ENCODE measurements at regions not wholly inside any gene's neighbourhood (a gene's known extent, or its start where the extent isn't known, plus 50 kb on each side); places are given as distances from the start of the nearest gene placed in this dataset.

- DNase-seq = peak; percentile 25 to 59 (median 40)
These were observed 180.3 kb downstream of the CDH26 start for GRCh38 chr20:60138256-60139220.

GRCh38 chr20:60139663-60140446 is 181.6 kb downstream of the CDH26 start:
- no peak overlapping the region for H3K4me3 ChIP-seq (ENCODE audit: control insufficient read depth in 1 of 7, extremely low read depth in 1 of 7, insufficient read depth in 4 of 7, low read depth in 2 of 7, low read length in 6 of 7)
- ChIA-PET CTCF (no interaction called here), POLR2A (no interaction called here)
- H3K27me3 ChIP-seq (replicated peaks in 2 of 5; ENCODE audit: control insufficient read depth in 4 of 5, insufficient read depth in 5 of 5, low read length in 4 of 5) = no peaks in the 10 kb centered on the region
- DNase-seq = peak in 2 of 3 donors; percentile 45 to 63
- WGBS (ENCODE audit: insufficient coverage) = 74% methylated on average over 10 of the region's 11 CpGs
- no peak overlapping the region for H3K27ac ChIP-seq (ENCODE audit: insufficient read depth in 1 of 2, low read depth in 1 of 2, low read length in 2 of 2, poor library complexity in 1 of 2, severe bottlenecking in 2 of 2)
- H3K9me3 ChIP-seq (ENCODE audit: control extremely low read depth in 1 of 5, control insufficient read depth in 4 of 5, insufficient read depth in 2 of 5, low read depth in 1 of 5, low read length in 4 of 5) = no peaks in the 10 kb centered on the region
- H3K4me1 ChIP-seq (ENCODE audit: control extremely low read depth in 1 of 4, control insufficient read depth in 4 of 4, insufficient read depth in 4 of 4, low read length in 3 of 4) = peaks cover 21 to 35% (median 26%) of the 10 kb centered on the region in 4 experiments
- no peaks in the 10 kb centered on the region for H3K36me3 ChIP-seq (ENCODE audit: control insufficient read depth in 4 of 4, insufficient read depth in 4 of 4, low read length in 3 of 4)

More at GRCh38 chr20:60138256-60139220, 180.3 kb downstream of the CDH26 start:
- Histone ChIP-seq H3K27me3 (replicated peaks in 2 of 5; ENCODE audit: control insufficient read depth in 4 of 5, insufficient read depth in 5 of 5, low read length in 4 of 5) (no peaks in the 10 kb centered on the region), H3K4me3 (ENCODE audit: control insufficient read depth in 1 of 7, extremely low read depth in 1 of 7, insufficient read depth in 4 of 7, low read depth in 2 of 7, low read length in 6 of 7) (peak overlapping the region in 5 of 7 experiments; percentile 24 to 55 (median 37)), H3K27ac (ENCODE audit: insufficient read depth in 1 of 2, low read depth in 1 of 2, low read length in 2 of 2, poor library complexity in 1 of 2, severe bottlenecking in 2 of 2) (no peak overlapping the region), H3K9me3 (ENCODE audit: control extremely low read depth in 1 of 5, control insufficient read depth in 4 of 5, insufficient read depth in 2 of 5, low read depth in 1 of 5, low read length in 4 of 5) (no peaks in the 10 kb centered on the region), H3K36me3 (ENCODE audit: control insufficient read depth in 4 of 4, insufficient read depth in 4 of 4, low read length in 3 of 4) (no peaks in the 10 kb centered on the region), H3K4me1 (ENCODE audit: control extremely low read depth in 1 of 4, control insufficient read depth in 4 of 4, insufficient read depth in 4 of 4, low read length in 3 of 4) (peaks cover 21 to 36% (median 30%) of the 10 kb centered on the region in 4 experiments)
- ChIA-PET CTCF (interaction anchor here (0.7 to 3.1 kb wide), 11 partner anchors 10 to 125 kb away, joined by 3 to 30 read pairs (median 4); no protein-coding TSS in a partner anchor), POLR2A (no interaction called here)
- WGBS (ENCODE audit: insufficient coverage) = 61% methylated on average over 37 of the region's 39 CpGs

- H3K4me1 ChIP-seq (ENCODE audit: control extremely low read depth in 1 of 4, control insufficient read depth in 4 of 4, insufficient read depth in 4 of 4, low read length in 3 of 4) = peaks cover 10 to 23% (median 15%) of the 10 kb centered on the region in 4 experiments
- H3K4me3 ChIP-seq (ENCODE audit: control insufficient read depth in 1 of 7, extremely low read depth in 1 of 7, insufficient read depth in 4 of 7, low read depth in 2 of 7, low read length in 6 of 7) = no peak overlapping the region
- no peak overlapping the region for H3K27ac ChIP-seq (ENCODE audit: insufficient read depth in 1 of 2, low read depth in 1 of 2, low read length in 2 of 2, poor library complexity in 1 of 2, severe bottlenecking in 2 of 2)
- POLR2A ChIA-PET = no interaction called here
- H3K9me3 ChIP-seq (ENCODE audit: control extremely low read depth in 1 of 5, control insufficient read depth in 4 of 5, insufficient read depth in 2 of 5, low read depth in 1 of 5, low read length in 4 of 5) = no peaks in the 10 kb centered on the region
- DNase-seq = no peak
- CTCF ChIA-PET = interaction anchor here (1.5 kb wide), 1 partner anchor 68 kb away, joined by 4 read pairs; no protein-coding TSS in a partner anchor
- WGBS (ENCODE audit: insufficient coverage) = no CpG with 5 or more reads among the region's 1 CpG
- no peaks in the 10 kb centered on the region for H3K36me3 ChIP-seq (ENCODE audit: control insufficient read depth in 4 of 4, insufficient read depth in 4 of 4, low read length in 3 of 4)
- no peaks in the 10 kb centered on the region for H3K27me3 ChIP-seq (replicated peaks in 2 of 5; ENCODE audit: control insufficient read depth in 4 of 5, insufficient read depth in 5 of 5, low read length in 4 of 5)
These were observed 184.4 kb downstream of the CDH26 start for GRCh38 chr20:60142587-60142986.

DNA sequence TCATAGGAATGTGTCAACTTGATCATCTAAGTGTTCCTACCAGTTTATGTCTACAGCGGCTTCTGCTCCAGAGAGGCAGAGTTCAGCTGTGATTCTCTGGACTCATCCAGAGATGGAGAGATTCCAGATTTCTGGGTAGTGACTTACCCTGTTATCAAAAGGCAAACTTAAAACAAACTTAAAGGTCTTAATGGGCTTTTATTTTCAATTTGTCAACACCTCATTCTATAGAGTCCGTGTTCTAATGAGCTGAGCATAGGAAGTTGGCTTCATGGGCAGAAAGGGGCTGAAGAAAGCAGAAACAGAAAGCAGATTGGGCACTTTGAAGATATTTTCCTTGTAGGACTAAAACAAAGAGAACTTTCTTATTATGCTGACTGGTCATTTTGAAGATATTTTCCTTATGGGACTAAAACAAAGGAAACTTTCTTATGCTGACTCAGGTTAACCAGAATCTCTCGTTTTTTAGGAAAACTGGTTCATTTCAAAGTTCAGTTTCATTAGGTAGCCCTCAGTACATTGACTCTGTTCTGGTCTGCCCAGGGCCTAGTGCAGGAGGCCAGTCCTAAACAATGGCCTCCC is 185.1 kb downstream of the CDH26 start:
- Histone ChIP-seq H3K9me3 (ENCODE audit: control extremely low read depth in 1 of 5, control insufficient read depth in 4 of 5, insufficient read depth in 2 of 5, low read depth in 1 of 5, low read length in 4 of 5) (no peaks in the 10 kb centered on the region), H3K27me3 (replicated peaks in 2 of 5; ENCODE audit: control insufficient read depth in 4 of 5, insufficient read depth in 5 of 5, low read length in 4 of 5) (no peaks in the 10 kb centered on the region), H3K4me1 (ENCODE audit: control extremely low read depth in 1 of 4, control insufficient read depth in 4 of 4, insufficient read depth in 4 of 4, low read length in 3 of 4) (peaks cover 3 to 16% (median 8%) of the 10 kb centered on the region in 4 experiments), H3K27ac (ENCODE audit: insufficient read depth in 1 of 2, low read depth in 1 of 2, low read length in 2 of 2, poor library complexity in 1 of 2, severe bottlenecking in 2 of 2) (no peak overlapping the region), H3K4me3 (ENCODE audit: control insufficient read depth in 1 of 7, extremely low read depth in 1 of 7, insufficient read depth in 4 of 7, low read depth in 2 of 7, low read length in 6 of 7) (no peak overlapping the region), H3K36me3 (ENCODE audit: control insufficient read depth in 4 of 4, insufficient read depth in 4 of 4, low read length in 3 of 4) (no peaks in the 10 kb centered on the region)
- DNase-seq = no peak
- ChIA-PET CTCF (interaction anchor here (1.5 kb wide), 1 partner anchor 67 kb away, joined by 4 read pairs; no protein-coding TSS in a partner anchor), POLR2A (no interaction called here)
- WGBS (ENCODE audit: insufficient coverage) = 87% methylated on average over 2 of the region's 3 CpGs

DNA sequence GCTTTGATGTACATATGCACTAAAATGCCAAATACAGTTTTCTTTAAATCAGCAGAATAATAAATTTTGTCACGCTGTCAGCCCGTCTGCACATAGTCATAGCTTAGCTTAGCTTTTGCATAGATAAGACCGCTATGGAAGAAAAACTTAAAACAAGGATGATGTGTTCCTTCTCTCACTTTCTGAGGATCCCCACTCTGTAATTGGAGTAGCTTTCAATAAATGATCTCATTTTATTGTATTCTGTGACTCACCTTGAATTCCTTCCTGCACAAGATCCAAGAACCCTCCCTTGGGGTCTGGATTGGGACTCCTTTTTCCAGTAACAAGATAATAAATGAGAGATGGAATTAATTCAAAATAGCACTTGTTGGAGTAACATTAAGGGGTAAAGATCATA is 186.2 kb downstream of the CDH26 start:
- Histone ChIP-seq H3K4me1 (ENCODE audit: control extremely low read depth in 1 of 4, control insufficient read depth in 4 of 4, insufficient read depth in 4 of 4, low read length in 3 of 4) (peaks cover 0 to 8% (median 3%) of the 10 kb centered on the region in 4 experiments), H3K9me3 (ENCODE audit: control extremely low read depth in 1 of 5, control insufficient read depth in 4 of 5, insufficient read depth in 2 of 5, low read depth in 1 of 5, low read length in 4 of 5) (peaks cover 0 to 7% (median 0%) of the 10 kb centered on the region in 5 experiments), H3K36me3 (ENCODE audit: control insufficient read depth in 4 of 4, insufficient read depth in 4 of 4, low read length in 3 of 4) (no peaks in the 10 kb centered on the region), H3K27me3 (replicated peaks in 2 of 5; ENCODE audit: control insufficient read depth in 4 of 5, insufficient read depth in 5 of 5, low read length in 4 of 5) (no peaks in the 10 kb centered on the region), H3K27ac (ENCODE audit: insufficient read depth in 1 of 2, low read depth in 1 of 2, low read length in 2 of 2, poor library complexity in 1 of 2, severe bottlenecking in 2 of 2) (no peak overlapping the region), H3K4me3 (ENCODE audit: control insufficient read depth in 1 of 7, extremely low read depth in 1 of 7, insufficient read depth in 4 of 7, low read depth in 2 of 7, low read length in 6 of 7) (no peak overlapping the region)
- WGBS (ENCODE audit: insufficient coverage) = 95% methylated on average over 3 of the region's 3 CpGs
- CTCF ChIA-PET = no interaction called here
- POLR2A ChIA-PET = no interaction called here
- no peak for DNase-seq

- ChIA-PET CTCF (no interaction called here), POLR2A (no interaction called here)
- peaks cover 0 to 9% (median 0%) of the 10 kb centered on the region in 5 experiments for H3K9me3 ChIP-seq (ENCODE audit: control extremely low read depth in 1 of 5, control insufficient read depth in 4 of 5, insufficient read depth in 2 of 5, low read depth in 1 of 5, low read length in 4 of 5)
- peaks cover 0 to 3% (median under 1%) of the 10 kb centered on the region in 4 experiments for H3K4me1 ChIP-seq (ENCODE audit: control extremely low read depth in 1 of 4, control insufficient read depth in 4 of 4, insufficient read depth in 4 of 4, low read length in 3 of 4)
- WGBS (ENCODE audit: insufficient coverage) = 52% methylated on average over 4 of the region's 5 CpGs
- DNase-seq = no peak
- H3K36me3 ChIP-seq (ENCODE audit: control insufficient read depth in 4 of 4, insufficient read depth in 4 of 4, low read length in 3 of 4) = no peaks in the 10 kb centered on the region
- H3K27ac ChIP-seq (ENCODE audit: insufficient read depth in 1 of 2, low read depth in 1 of 2, low read length in 2 of 2, poor library complexity in 1 of 2, severe bottlenecking in 2 of 2) = no peak overlapping the region
- H3K4me3 ChIP-seq (ENCODE audit: control insufficient read depth in 1 of 7, extremely low read depth in 1 of 7, insufficient read depth in 4 of 7, low read depth in 2 of 7, low read length in 6 of 7) = no peak overlapping the region
- no peaks in the 10 kb centered on the region for H3K27me3 ChIP-seq (replicated peaks in 2 of 5; ENCODE audit: control insufficient read depth in 4 of 5, insufficient read depth in 5 of 5, low read length in 4 of 5)
These were observed 186.8 kb downstream of the CDH26 start for GRCh38 chr20:60144974-60145527.

All from common myeloid progenitor, CD34-positive (primary cell).